HepG2 (cell line): ENCODE measurements at regions not wholly inside any gene's neighbourhood (a gene's known extent, or its start where the extent isn't known, plus 50 kb on each side); places are given as distances from the start of the nearest gene placed in this dataset.

Source experiments
- BORCS8-MEF2B ChIP-seq: sonication (generic); formaldehyde crosslinking; IDR thresholded peaks from 2 replicates; pipeline ENCODE4 v1.8.0; 2022; ENCODE audit warnings: mild to moderate bottlenecking, missing genetic modification reagents
- FLYWCH1 ChIP-seq: sonication (generic); formaldehyde crosslinking; IDR thresholded peaks from 2 replicates; pipeline ENCODE4 v1.8.1; 2023; ENCODE audit warnings: mild to moderate bottlenecking, missing genetic modification reagents
- FOXC1 ChIP-seq: sonication (generic); formaldehyde crosslinking; IDR thresholded peaks from 2 replicates; pipeline ENCODE4 v1.8.0; 2022; ENCODE audit warnings: mild to moderate bottlenecking, missing genetic modification reagents, borderline replicate concordance
- GATAD1 ChIP-seq: IDR thresholded peaks from 2 replicates; pipeline ENCODE4 v1.6.1; 2016; ENCODE audit warnings: missing genetic modification reagents, missing compliant biosample characterization
- HMG20A ChIP-seq: IDR thresholded peaks from 2 replicates; pipeline ENCODE4 v1.6.1; 2016; ENCODE audit warnings: borderline replicate concordance
- HNRNPK ChIP-seq: fragments of 200-400 bp; formaldehyde crosslinking; IDR thresholded peaks from 2 replicates; pipeline ENCODE4 v1.6.1; 2018; ENCODE audit warnings: low read length, low read depth, moderate library complexity, mild to moderate bottlenecking; ENCODE audit not compliant: poor library complexity, severe bottlenecking
- JARID2 ChIP-seq: sonication (generic); formaldehyde crosslinking; IDR thresholded peaks from 2 replicates; pipeline ENCODE4 v1.8.1; 2023; ENCODE audit warnings: missing genetic modification reagents, inconsistent platforms; ENCODE audit not compliant: insufficient replicate concordance
- MXI1 ChIP-seq: IDR thresholded peaks from 3 replicates; pipeline ENCODE4 v1.6.1; 2012; ENCODE audit warnings: low read depth, low read length, inconsistent platforms, borderline replicate concordance
- MYC ChIP-seq: sonication (generic); formaldehyde crosslinking; IDR thresholded peaks from 2 replicates; pipeline ENCODE4 v1.9.0; 2021; ENCODE audit warnings: missing genetic modification reagents, borderline replicate concordance
- NCOR1 ChIP-seq: fragments of 200-600 bp; sonication (generic); IDR thresholded peaks from 2 replicates; pipeline ENCODE4 v1.7.0; 2017; ENCODE audit warnings: antibody characterized with exemption, low read length, borderline replicate concordance
- PITX1 ChIP-seq: sonication (generic); formaldehyde crosslinking; IDR thresholded peaks from 2 replicates; pipeline ENCODE4 v1.5.1; 2020; ENCODE audit warnings: mild to moderate bottlenecking, missing genetic modification reagents
- RFXAP ChIP-seq: sonication (generic); formaldehyde crosslinking; IDR thresholded peaks from 2 replicates; pipeline ENCODE4 v1.4.0; 2020; ENCODE audit warnings: missing genetic modification reagents, borderline replicate concordance
- SP5 ChIP-seq: IDR thresholded peaks from 2 replicates; pipeline ENCODE4 v1.6.1; 2016; ENCODE audit warnings: low read depth, borderline replicate concordance
- U2AF1 ChIP-seq: fragments of 200-400 bp; formaldehyde crosslinking; optimal IDR thresholded peaks from 2 replicates; pipeline ENCODE3; 2017; ENCODE audit warnings: mild to moderate bottlenecking, low read depth, low read length
- ZNF234 ChIP-seq: sonication (generic); formaldehyde crosslinking; conservative IDR thresholded peaks from 2 replicates; pipeline ENCODE4 v1.5.1; 2020; ENCODE audit warnings: mild to moderate bottlenecking, missing genetic modification reagents
- ZNF746 ChIP-seq: sonication (generic); formaldehyde crosslinking; IDR thresholded peaks from 2 replicates; pipeline ENCODE4 v1.8.0; 2022; ENCODE audit warnings: mild to moderate bottlenecking, missing genetic modification reagents
- ZNF850 ChIP-seq: sonication (generic); formaldehyde crosslinking; conservative IDR thresholded peaks from 2 replicates; pipeline ENCODE4 v1.9.0; 2021; ENCODE audit warnings: mild to moderate bottlenecking, missing genetic modification reagents
- TF ChIP-seq, protein P1 (sequence below): sonication (generic); formaldehyde crosslinking; IDR thresholded peaks from 2 replicates; pipeline ENCODE4 v1.5.0; 2020; ENCODE audit warnings: mild to moderate bottlenecking, missing genetic modification reagents
- TF ChIP-seq, protein P2 (sequence below): IDR thresholded peaks from 2 replicates; pipeline ENCODE4 v1.6.1; 2012; ENCODE audit warnings: low read length, improper control_type of control experiment
- TF ChIP-seq, protein P3 (sequence below), 2 experiments: sonication (generic) in 1 of 2; formaldehyde crosslinking in 1 of 2; IDR thresholded peaks; 2 replicates each; pipeline versions ENCODE4 v1.4.0 to v1.6.1; 2018 to 2020; ENCODE audit warnings: missing genetic modification reagents in 2 of 2, borderline replicate concordance in 1 of 2, low read depth in 1 of 2, mild to moderate bottlenecking in 1 of 2, missing biosample characterization in 1 of 2
- TF ChIP-seq, protein P4 (sequence below): IDR thresholded peaks from 2 replicates; pipeline ENCODE4 v1.6.1; 2016; ENCODE audit warnings: missing compliant biosample characterization, missing genetic modification reagents, borderline replicate concordance

DNA sequence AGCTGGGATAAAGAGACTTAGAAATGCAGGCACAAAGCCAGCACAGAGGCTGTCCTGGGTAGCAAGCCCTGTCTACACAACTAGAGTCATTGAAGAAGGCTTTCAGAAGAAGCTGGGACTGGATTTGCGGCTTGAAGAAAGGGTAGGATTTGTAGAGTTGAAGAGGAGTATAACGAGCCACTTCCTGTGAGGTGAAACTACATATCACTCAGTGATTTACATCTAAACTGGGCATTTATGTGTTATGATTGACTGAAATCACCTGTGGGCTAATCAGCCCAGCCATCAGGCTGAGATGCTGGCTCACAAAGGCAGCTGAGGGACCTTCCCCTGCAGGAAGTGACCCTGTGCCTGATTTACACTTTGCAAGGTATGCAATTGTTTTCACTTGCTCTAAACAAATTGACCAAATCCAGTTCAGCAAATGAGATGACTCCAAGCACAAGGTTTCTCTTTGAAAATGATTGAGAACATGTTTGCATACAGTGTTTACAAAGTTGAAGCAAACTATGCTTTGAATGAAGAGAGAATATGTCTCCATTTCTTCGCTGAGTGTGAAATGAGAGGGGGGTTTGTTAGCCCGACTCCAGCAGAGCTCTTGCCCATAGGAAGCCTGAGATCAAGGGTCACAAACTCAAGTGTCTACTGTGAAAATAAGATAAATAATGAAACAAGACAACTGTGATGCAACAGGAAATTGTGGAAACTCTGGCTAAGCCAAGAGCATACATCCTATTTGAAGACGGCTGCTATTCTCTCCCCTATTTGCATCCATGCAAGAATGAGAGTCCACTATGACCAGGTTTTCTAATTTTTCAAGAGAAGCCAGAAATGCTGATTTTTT lies 69.3 kb upstream of the HK2 start (continued):
- TF ChIP-seq, protein P1, sequence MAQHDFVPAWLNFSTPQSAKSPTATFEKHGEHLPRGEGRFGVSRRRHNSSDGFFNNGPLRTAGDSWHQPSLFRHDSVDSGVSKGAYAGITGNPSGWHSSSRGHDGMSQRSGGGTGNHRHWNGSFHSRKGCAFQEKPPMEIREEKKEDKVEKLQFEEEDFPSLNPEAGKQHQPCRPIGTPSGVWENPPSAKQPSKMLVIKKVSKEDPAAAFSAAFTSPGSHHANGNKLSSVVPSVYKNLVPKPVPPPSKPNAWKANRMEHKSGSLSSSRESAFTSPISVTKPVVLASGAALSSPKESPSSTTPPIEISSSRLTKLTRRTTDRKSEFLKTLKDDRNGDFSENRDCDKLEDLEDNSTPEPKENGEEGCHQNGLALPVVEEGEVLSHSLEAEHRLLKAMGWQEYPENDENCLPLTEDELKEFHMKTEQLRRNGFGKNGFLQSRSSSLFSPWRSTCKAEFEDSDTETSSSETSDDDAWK (CRISPR knock-in tag) = no peak
- TF ChIP-seq U2AF1 (no peak), HNRNPK (no peak), BORCS8-MEF2B (CRISPR knock-in tag) (peak; percentile 40; the same call in 1 of the 2 replicates), ZNF746 (CRISPR knock-in tag) (peak; percentile 93), FOXC1 (0 out of 2 replicates have a peak, but pooled peaks have one; percentile 68), JARID2 (no peak), HMG20A (peak; percentile 100), GATAD1 (peak; percentile 67), RFXAP (CRISPR knock-in tag) (0 out of 2 replicates have a peak, but pooled peaks have one; percentile 71), ZNF850 (CRISPR knock-in tag) (no peak), MYC (CRISPR knock-in tag) (no peak), PITX1 (CRISPR knock-in tag) (peak; percentile 99), NCOR1 (peak; percentile 99), SP5 (CRISPR knock-in tag) (peak; percentile 92), FLYWCH1 (CRISPR knock-in tag) (0 out of 2 replicates have a peak, but pooled peaks have one; percentile 43), MXI1 (peak; percentile 62; the same call in 1 of the 3 replicates), ZNF234 (CRISPR knock-in tag) (no peak)
- TF ChIP-seq, protein P2, sequence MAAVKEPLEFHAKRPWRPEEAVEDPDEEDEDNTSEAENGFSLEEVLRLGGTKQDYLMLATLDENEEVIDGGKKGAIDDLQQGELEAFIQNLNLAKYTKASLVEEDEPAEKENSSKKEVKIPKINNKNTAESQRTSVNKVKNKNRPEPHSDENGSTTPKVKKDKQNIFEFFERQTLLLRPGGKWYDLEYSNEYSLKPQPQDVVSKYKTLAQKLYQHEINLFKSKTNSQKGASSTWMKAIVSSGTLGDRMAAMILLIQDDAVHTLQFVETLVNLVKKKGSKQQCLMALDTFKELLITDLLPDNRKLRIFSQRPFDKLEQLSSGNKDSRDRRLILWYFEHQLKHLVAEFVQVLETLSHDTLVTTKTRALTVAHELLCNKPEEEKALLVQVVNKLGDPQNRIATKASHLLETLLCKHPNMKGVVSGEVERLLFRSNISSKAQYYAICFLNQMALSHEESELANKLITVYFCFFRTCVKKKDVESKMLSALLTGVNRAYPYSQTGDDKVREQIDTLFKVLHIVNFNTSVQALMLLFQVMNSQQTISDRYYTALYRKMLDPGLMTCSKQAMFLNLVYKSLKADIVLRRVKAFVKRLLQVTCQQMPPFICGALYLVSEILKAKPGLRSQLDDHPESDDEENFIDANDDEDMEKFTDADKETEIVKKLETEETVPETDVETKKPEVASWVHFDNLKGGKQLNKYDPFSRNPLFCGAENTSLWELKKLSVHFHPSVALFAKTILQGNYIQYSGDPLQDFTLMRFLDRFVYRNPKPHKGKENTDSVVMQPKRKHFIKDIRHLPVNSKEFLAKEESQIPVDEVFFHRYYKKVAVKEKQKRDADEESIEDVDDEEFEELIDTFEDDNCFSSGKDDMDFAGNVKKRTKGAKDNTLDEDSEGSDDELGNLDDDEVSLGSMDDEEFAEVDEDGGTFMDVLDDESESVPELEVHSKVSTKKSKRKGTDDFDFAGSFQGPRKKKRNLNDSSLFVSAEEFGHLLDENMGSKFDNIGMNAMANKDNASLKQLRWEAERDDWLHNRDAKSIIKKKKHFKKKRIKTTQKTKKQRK = no peak
- TF ChIP-seq, protein P3, sequence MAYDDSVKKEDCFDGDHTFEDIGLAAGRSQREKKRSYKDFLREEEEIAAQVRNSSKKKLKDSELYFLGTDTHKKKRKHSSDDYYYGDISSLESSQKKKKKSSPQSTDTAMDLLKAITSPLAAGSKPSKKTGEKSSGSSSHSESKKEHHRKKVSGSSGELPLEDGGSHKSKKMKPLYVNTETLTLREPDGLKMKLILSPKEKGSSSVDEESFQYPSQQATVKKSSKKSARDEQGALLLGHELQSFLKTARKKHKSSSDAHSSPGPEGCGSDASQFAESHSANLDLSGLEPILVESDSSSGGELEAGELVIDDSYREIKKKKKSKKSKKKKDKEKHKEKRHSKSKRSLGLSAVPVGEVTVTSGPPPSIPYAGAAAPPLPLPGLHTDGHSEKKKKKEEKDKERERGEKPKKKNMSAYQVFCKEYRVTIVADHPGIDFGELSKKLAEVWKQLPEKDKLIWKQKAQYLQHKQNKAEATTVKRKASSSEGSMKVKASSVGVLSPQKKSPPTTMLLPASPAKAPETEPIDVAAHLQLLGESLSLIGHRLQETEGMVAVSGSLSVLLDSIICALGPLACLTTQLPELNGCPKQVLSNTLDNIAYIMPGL (CRISPR knock-in tag; IDR thresholded peaks at IDR 0.05; ENCODE audit: borderline replicate concordance in 1 of 2, low read depth in 1 of 2) = peak in 1 of 2 experiments; percentile 62; a peak in 2 of 4 replicates
- TF ChIP-seq, protein P4, sequence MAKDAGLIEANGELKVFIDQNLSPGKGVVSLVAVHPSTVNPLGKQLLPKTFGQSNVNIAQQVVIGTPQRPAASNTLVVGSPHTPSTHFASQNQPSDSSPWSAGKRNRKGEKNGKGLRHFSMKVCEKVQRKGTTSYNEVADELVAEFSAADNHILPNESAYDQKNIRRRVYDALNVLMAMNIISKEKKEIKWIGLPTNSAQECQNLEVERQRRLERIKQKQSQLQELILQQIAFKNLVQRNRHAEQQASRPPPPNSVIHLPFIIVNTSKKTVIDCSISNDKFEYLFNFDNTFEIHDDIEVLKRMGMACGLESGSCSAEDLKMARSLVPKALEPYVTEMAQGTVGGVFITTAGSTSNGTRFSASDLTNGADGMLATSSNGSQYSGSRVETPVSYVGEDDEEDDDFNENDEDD = no peak; the same call in 1 of the 2 replicates
